Activated CD4-positive, alpha-beta memory T cell treated with anti-CD3 and anti-CD28 coated beads for 36 hours (primary cell): ENCODE measurements at regions not wholly inside any gene's neighbourhood (a gene's known extent, or its start where the extent isn't known, plus 50 kb on each side); places are given as distances from the start of the nearest gene placed in this dataset.
"Not testable (repeated sequence)": the region's sequence is repeated elsewhere in the genome, so short reads cannot be mapped to it uniquely, and the experiment has no call there.

Experiments used
- CTCF ChIA-PET: fragments of 350-600 bp; sonication (Branson Sonifier 250); formaldehyde crosslinking; loops from one replicate; lab custom pipeline; 2021; ENCODE audit warnings: antibody characterized with exemption, inconsistent platforms; lab: Charles Lee
- POLR2A ChIA-PET: fragments of 350-600 bp; sonication (Branson Sonifier 250); formaldehyde crosslinking; loops from one replicate; lab custom pipeline; 2021; ENCODE audit warnings: antibody characterized with exemption; lab: Charles Lee
- DNase-seq: peaks from one replicate; pipeline ENCODE4 v3.0.0-alpha.2; 2020
- H3K27ac Mint-ChIP-seq: one replicate; pipeline ENCODE4 v1.8.0; 2021; ENCODE audit warnings: mixed read lengths
- H3K27me3 Mint-ChIP-seq: one replicate; pipeline ENCODE4 v1.8.0; 2021; ENCODE audit warnings: mixed read lengths
- H3K36me3 Mint-ChIP-seq: one replicate; pipeline ENCODE4 v1.8.0; 2021; ENCODE audit warnings: mixed read lengths
- H3K4me1 Mint-ChIP-seq: one replicate; pipeline ENCODE4 v1.8.0; 2021; ENCODE audit warnings: low read depth, mixed read lengths
- H3K4me3 Mint-ChIP-seq: one replicate; pipeline ENCODE4 v1.8.0; 2021; ENCODE audit warnings: mild to moderate bottlenecking, mixed read lengths
- H3K9me3 Mint-ChIP-seq: one replicate; pipeline ENCODE4 v1.8.0; 2021; ENCODE audit warnings: mixed read lengths
- intact Hi-C: fragments of 100-400 bp; cut with micrococcal nuclease; formaldehyde crosslinking; loops from one replicate; pipeline ENCODE4 v1.15.1; 2023

GRCh38 chr22:23380911-23381310 is 199.2 kb downstream of the IGLL1 start:
- Mint-ChIP-seq H3K4me3 (no peak overlapping the region), H3K27me3 (peaks cover 6% of the 10 kb centered on the region), H3K36me3 (no peaks in the 10 kb centered on the region), H3K9me3 (no peaks in the 10 kb centered on the region), H3K27ac (no peak overlapping the region), H3K4me1 (no peaks in the 10 kb centered on the region)
- no peak for DNase-seq
- ChIA-PET POLR2A (no interaction called here), CTCF (interaction anchor here (0.7 kb wide), 1 partner anchor 10 kb away, joined by 5 read pairs; no protein-coding TSS in a partner anchor)
- intact Hi-C loops, result no loop called here

- no peak overlapping the region for H3K27ac Mint-ChIP-seq
- ChIA-PET POLR2A (no interaction called here), CTCF (no interaction called here)
- intact Hi-C loops, result no loop called here
- H3K4me3 Mint-ChIP-seq, result no peak overlapping the region
- no peak for DNase-seq
- no peaks in the 10 kb centered on the region for H3K9me3 Mint-ChIP-seq
- H3K27me3 Mint-ChIP-seq, result peaks cover 4% of the 10 kb centered on the region
- H3K36me3 Mint-ChIP-seq, result no peaks in the 10 kb centered on the region
- no peaks in the 10 kb centered on the region for H3K4me1 Mint-ChIP-seq
These were observed 199.9 kb downstream of the IGLL1 start for GRCh38 chr22:23380230-23380573.

GRCh38 chr22:23379540-23380229 is 199.4 kb downstream of the BCR start:
- H3K4me1 Mint-ChIP-seq, DNase-seq, intact Hi-C loops, H3K9me3 Mint-ChIP-seq, H3K4me3 Mint-ChIP-seq, POLR2A ChIA-PET, CTCF ChIA-PET, H3K36me3 Mint-ChIP-seq, H3K27ac Mint-ChIP-seq, H3K27me3 Mint-ChIP-seq: not testable (repeated sequence)

DNA sequence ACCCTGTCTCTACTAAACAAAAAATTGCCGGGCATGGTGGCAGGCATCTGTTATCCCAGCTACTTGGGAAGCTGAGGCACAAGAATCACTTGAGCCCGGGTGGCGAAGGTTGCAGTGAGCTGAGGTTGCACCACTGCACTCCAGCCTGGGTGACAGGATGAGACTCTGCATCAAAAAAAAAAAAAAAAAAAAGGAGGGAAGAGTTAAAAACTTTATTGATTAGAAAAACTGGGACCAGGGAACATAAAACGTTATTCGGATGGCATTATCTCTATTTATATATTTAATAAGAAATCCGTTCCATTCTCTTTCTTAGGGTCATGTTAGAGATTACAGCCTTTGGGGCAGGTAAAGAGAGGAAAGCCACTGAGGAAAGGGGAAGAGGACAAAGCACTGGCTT is 197.5 kb downstream of the BCR start:
- Mint-ChIP-seq H3K4me1 (no peaks in the 10 kb centered on the region), H3K9me3 (no peaks in the 10 kb centered on the region), H3K27me3 (peaks cover 4% of the 10 kb centered on the region), H3K4me3 (no peak overlapping the region), H3K36me3 (no peaks in the 10 kb centered on the region), H3K27ac (no peak overlapping the region)
- intact Hi-C loops, result no loop called here
- DNase-seq, result no peak
- CTCF ChIA-PET, result interaction anchor here (1.0 to 3.7 kb wide), 2 partner anchors 8 to 174 kb away, joined by 3 to 20 read pairs; no protein-coding TSS in a partner anchor
- POLR2A ChIA-PET, result no interaction called here

- peaks cover 4% of the 10 kb centered on the region for H3K27me3 Mint-ChIP-seq
- ChIA-PET CTCF (interaction anchor here (1.0 to 3.7 kb wide), 7 partner anchors 10 to 203 kb away, joined by 3 to 20 read pairs (median 4); no protein-coding TSS in a partner anchor), POLR2A (no interaction called here)
- H3K4me3 Mint-ChIP-seq, result no peak overlapping the region
- no peaks in the 10 kb centered on the region for H3K9me3 Mint-ChIP-seq
- intact Hi-C loops, result no loop called here
- DNase-seq, result peak; percentile 72
- no peaks in the 10 kb centered on the region for H3K36me3 Mint-ChIP-seq
- no peak overlapping the region for H3K27ac Mint-ChIP-seq
- H3K4me1 Mint-ChIP-seq, result no peaks in the 10 kb centered on the region
These were observed 195.9 kb downstream of the BCR start for GRCh38 chr22:23376256-23376655.

DNA sequence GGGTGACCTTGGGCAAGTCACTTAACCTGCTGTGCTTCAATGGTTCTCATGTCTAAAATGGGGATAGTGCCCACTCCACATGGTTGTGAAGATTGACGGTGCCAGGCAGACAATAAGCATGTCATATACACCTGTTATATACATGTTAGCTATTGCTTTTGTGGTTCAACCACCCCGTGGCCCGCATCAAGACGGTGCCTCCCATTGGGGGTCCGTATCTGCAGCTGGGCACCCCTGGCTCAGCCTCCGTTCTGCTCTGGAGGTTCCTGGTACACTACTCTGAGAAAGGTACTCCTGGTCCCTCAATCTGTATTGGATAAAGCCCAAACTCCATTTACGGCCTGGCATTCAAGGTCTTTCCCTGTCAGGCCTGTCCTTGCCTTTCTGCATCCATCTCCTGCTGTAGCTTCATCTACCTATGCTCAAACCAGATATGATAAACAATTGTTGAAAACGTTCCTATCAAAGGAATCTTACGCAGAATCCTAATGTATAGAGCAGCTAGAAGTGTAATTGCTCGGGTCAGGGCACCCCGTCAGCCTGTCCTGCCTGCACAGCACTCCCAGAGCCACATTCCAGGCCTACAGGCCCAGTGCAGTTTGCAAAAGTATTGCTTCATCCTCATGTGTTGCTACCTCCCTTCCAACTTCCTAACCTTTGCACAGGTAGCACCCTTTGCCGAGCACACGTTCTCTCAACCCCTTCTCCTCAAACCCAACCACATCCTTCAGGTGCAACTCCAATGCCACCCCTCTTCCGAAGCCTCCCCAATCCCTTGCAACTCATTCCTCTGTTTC is 194.9 kb downstream of the BCR start:
- ChIA-PET POLR2A (interaction anchor here (0.6 kb wide), 1 partner anchor 213 kb away, joined by 3 read pairs; no protein-coding TSS in a partner anchor), CTCF (interaction anchor here (1.4 to 3.7 kb wide), 3 partner anchors 10 to 18 kb away, joined by 5 to 20 read pairs (median 5); no protein-coding TSS in a partner anchor)
- H3K27ac Mint-ChIP-seq, result no peak overlapping the region
- H3K4me1 Mint-ChIP-seq, result no peaks in the 10 kb centered on the region
- H3K27me3 Mint-ChIP-seq, result peaks cover 9% of the 10 kb centered on the region
- no peaks in the 10 kb centered on the region for H3K9me3 Mint-ChIP-seq
- intact Hi-C loops, result no loop called here
- DNase-seq, result no peak
- no peak overlapping the region for H3K4me3 Mint-ChIP-seq
- no peaks in the 10 kb centered on the region for H3K36me3 Mint-ChIP-seq

DNA sequence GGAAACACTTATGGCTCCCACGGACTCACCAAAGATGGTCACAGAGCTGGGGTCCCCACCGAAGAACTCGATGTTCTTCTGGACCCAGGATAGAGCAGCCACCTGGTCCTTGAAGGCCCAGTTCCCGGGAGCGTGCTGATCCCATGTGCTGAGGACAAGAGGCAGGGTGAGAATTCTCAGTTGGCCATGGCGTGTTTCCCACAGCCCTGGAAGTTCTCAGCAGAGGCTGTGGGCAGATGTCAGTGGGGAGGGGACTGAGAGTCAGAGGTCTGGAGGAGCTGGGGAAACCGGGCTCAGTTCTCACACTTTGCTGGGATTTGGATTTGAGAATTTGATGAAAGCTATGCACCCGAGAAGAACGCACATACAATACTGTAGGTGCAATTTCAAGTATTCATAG is 193.3 kb downstream of the BCR start:
- no peak for DNase-seq
- no peak overlapping the region for H3K4me3 Mint-ChIP-seq
- no peaks in the 10 kb centered on the region for H3K36me3 Mint-ChIP-seq
- intact Hi-C loops, result no loop called here
- no peaks in the 10 kb centered on the region for H3K9me3 Mint-ChIP-seq
- no peaks in the 10 kb centered on the region for H3K4me1 Mint-ChIP-seq
- H3K27me3 Mint-ChIP-seq, result peaks cover 20% of the 10 kb centered on the region
- CTCF ChIA-PET, result no interaction called here
- POLR2A ChIA-PET, result no interaction called here
- H3K27ac Mint-ChIP-seq, result no peak overlapping the region

DNA sequence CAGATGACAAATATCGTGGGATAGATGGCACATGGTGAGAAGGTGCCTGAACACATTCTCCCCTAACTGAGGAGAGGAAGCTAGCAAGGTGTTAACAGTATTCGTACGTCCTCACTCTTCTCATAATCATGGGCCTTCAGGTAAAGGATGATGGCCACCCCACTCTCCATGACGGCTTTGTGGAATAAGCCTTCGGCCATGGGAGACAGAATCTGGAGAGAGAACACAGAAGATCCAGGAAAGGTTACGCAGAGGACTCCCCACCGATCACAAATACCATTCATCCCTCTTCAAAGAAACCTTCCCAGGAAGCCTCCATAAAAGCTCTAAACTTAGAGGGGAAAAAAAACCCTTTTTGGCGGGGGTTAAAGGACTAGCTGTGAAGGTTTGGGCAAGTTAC is 189.9 kb downstream of the BCR start:
- intact Hi-C loops, result no loop called here
- Mint-ChIP-seq H3K9me3 (no peaks in the 10 kb centered on the region), H3K27me3 (peaks cover 25% of the 10 kb centered on the region), H3K4me3 (no peak overlapping the region), H3K36me3 (no peaks in the 10 kb centered on the region), H3K27ac (no peak overlapping the region), H3K4me1 (no peaks in the 10 kb centered on the region)
- POLR2A ChIA-PET, result no interaction called here
- DNase-seq, result no peak
- CTCF ChIA-PET, result interaction anchor here (0.6 kb wide), 1 partner anchor 11 kb away, joined by 5 read pairs; no protein-coding TSS in a partner anchor

DNA sequence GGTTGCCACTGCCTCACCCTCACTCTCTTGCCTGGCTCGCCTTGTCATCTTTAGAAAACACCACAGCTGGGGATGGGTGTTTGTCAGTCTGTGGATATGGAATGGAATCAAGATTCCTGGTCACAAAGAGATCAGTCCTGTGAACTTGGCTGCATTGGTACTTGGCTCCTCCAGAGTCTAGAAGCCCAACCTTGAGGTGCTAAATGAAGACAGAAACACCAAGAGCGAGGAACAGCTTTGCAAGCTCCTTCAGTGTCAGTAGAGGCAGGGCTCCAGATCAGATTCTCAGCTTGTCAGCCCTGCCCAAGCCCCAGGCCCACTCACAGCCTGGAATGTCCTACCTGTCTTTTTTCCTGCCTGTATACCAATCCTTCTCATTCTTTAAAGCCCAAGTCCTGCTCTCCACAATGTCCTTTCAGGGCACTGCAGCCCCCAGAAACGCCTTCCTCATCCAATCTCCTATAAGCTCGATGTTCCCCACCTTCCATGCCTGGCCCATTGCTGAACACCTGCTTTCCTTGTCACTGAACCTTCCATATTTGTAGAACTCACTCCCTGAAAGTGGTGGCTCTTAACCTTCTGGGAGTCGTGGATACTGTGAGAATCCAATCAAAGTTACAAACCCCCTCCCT is 188.9 kb downstream of the BCR start:
- Mint-ChIP-seq H3K27ac (no peak overlapping the region), H3K9me3 (no peaks in the 10 kb centered on the region), H3K4me3 (no peak overlapping the region), H3K27me3 (peaks cover 25% of the 10 kb centered on the region), H3K36me3 (no peaks in the 10 kb centered on the region), H3K4me1 (no peaks in the 10 kb centered on the region)
- intact Hi-C loops, result no loop called here
- DNase-seq, result no peak
- ChIA-PET POLR2A (no interaction called here), CTCF (interaction anchor here (0.8 to 1.7 kb wide), 3 partner anchors 17 to 87 kb away, joined by 3 to 6 read pairs (median 4); no protein-coding TSS in a partner anchor)
